Endothelial cell of hepatic sinusoid (primary cell): ENCODE measurements at regions not wholly inside any gene's neighbourhood (a gene's known extent, or its start where the extent isn't known, plus 50 kb on each side); places are given as distances from the start of the nearest gene placed in this dataset.
"Not testable (repeated sequence)": the region's sequence is repeated elsewhere in the genome, so short reads cannot be mapped to it uniquely, and the experiment has no call there.

Experiments used
- in situ Hi-C: cut with HindIII; loops from 2 replicates; pipeline ENCODE4 v1.10.0; 2017; ENCODE audit warnings: low sequenced_read_pairs

GRCh38 chr13:88376760-88377388, 705.7 kb downstream of the SLITRK5 start:
- in situ Hi-C loops, result no loop called here

- in situ Hi-C loops, result no loop called here
Observed at GRCh38 chr13:88377852-88378251, 706.7 kb downstream of the SLITRK5 start.

DNA sequence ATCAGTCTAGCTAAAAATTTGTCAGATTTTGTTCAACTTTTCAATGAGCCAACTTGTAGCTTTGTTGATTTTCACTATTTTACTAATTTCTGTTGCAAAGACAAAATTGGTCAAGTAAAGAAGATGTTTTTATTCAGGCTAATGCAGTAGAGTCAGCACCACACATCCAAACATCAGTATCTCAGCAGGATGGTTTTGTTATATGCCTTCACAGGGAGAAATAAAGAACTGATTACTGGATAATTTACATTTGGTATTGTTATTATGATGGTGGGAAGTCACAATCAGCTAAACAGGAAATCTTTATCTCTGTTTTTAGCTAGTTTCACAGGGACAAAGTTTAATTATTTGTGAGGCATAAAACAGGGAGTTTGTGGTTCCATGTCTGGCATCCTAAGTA, 713.4 kb downstream of the SLITRK5 start:
- in situ Hi-C loops, result no loop called here

- in situ Hi-C loops, result no loop called here
Observed at GRCh38 chr13:88395804-88396203, 724.6 kb downstream of the SLITRK5 start.

DNA sequence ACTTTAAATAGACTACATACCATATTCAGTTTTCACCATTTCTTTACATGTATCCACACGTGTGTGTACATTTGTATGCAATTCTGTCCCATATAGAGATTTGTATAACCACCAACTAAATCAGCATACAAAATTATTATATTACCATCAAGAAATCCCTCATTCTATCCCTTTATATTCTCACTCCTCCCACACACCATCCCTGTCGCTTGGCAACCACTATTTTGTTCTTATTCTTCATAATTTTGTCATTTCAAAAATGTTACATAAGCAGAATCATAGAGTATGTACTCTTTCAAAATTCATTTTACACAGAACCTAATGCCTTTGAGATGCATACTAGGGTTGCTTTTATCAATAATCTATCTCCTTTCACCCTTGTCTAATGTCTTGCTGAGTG, 740.5 kb downstream of the SLITRK5 start:
- in situ Hi-C loops, result no loop called here

DNA sequence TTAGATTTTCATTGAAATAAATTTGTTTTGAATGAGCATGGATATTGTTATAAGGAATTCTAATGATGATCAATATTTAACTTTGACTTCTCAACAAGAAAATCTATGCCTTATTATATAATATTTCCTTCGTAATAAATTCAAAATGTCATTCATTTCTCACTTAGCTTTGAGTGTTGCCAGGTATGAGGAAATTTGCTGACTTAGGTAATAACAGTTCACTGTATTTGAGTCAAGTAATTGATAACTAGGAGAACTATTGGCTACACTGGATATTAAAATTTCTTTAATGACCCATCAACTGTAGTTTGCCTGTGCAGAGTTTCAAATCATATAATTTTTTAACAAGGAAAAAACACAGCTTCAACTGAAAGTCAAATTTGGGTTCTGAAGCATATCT, 746.6 kb downstream of the SLITRK5 start:
- in situ Hi-C loops, result no loop called here

GRCh38 chr13:88424463-88424862, 753.3 kb downstream of the SLITRK5 start:
- in situ Hi-C loops, result no loop called here

- in situ Hi-C loops, result no loop called here
Observed at GRCh38 chr13:88426661-88427060, 755.5 kb downstream of the SLITRK5 start.

GRCh38 chr13:88429862-88430261, 758.7 kb downstream of the SLITRK5 start:
- in situ Hi-C loops, result no loop called here

DNA sequence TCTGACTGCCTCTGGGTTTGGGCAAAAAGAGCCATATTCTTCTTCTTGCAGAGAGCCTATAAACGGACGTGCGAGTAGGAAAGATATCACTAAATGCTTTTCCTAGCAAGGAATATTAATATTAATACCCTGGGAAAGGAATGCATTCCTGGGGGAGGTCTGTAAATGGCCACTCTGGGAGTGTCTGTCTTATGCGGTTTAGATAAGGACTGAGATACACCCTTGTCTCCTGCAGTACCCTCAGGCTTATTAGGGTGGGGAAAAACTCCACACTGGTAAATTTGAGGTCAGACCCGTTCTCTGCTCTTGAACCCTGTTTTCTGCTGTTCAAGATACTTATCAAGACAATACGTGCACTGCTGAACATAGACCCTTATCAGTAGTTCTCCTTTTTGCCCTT, 763.8 kb downstream of the SLITRK5 start:
- in situ Hi-C loops, result no loop called here

DNA sequence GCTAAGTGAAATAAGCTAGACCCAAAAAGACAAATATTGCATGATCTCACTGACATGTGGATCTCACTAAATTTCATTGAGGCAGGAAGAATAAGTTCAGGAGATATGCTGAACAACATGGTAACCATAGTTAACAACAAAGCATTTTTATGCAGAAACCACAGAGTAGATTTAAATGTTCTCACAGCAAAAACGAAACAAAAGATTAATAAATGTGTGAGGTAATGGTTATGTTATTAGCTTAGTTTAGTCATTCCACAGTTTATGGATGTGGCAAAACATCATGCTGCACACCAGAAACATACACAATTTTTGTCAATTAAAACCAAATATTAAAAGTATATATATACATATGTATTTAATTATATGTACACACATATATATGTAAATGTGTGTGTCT, 765.8 kb downstream of the SLITRK5 start:
- in situ Hi-C loops, result no loop called here

- in situ Hi-C loops, result no loop called here
Observed at GRCh38 chr13:88450515-88450914, 779.3 kb downstream of the SLITRK5 start.

DNA sequence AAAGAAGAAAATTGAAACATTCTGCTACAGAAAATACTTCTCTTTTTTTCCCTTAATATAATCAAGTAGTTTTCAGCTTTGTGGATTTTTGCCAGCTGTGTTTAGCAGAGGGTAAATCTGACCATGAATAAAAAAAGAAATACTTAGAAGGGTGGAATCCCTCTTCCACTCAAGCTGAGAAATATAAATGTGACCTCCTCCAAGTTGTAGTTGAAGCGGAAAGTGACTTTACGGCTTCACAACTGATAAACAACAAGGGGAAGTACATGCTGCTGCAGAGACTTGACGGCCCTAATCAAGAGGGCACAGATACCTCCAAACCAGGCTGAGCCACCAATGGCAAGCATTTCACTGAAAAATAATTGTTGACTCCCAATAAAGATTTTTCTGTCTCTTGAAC, 785.0 kb downstream of the SLITRK5 start:
- in situ Hi-C loops, result no loop called here

DNA sequence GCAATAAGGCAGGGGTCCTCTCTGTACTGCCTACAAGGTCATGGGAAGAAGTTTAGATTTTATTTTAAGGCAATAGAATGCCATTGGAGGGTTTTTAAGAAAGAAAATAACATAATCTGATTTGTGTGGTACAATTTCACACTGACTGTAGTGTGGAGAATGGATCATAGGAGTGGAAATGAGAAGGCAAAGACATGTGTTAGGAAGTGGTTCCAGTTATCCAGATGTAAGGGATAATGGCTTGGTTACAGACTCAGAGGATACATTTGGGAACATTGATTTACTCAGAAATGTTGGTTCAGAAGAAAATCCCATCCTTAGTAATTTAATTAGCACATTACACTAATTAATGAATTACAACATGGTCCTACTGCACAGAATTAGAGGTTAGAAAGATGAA, 788.2 kb downstream of the SLITRK5 start:
- in situ Hi-C loops, result no loop called here

- in situ Hi-C loops, result no loop called here
Observed at GRCh38 chr13:88461272-88462009, 790.3 kb downstream of the SLITRK5 start.

- in situ Hi-C loops, result no loop called here
Observed at GRCh38 chr13:88464851-88465250, 793.7 kb downstream of the SLITRK5 start.

DNA sequence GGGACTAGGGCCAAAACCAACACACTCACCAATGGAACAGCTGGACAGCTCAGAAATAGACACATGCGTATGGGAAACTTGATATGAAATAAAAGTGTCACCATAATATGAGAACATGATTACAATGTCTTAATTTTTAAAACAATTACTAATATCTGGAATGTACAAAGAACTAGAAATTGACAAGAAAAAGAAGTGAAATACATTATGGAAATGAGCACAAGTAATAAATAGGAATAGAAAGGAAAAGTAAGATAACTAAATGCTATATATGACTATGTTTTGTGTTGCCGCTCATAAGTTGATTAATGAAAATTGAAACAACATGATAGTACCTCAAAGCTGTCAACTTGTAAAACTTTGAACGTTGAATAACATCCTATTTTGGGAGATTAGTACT, 801.1 kb downstream of the SLITRK5 start:
- in situ Hi-C loops, result no loop called here

GRCh38 chr13:88483202-88483601, 812.0 kb downstream of the SLITRK5 start:
- in situ Hi-C loops, result no loop called here

- in situ Hi-C loops, result no loop called here
Observed at GRCh38 chr13:88507909-88508308, 836.7 kb downstream of the SLITRK5 start.

- in situ Hi-C loops, result not testable (repeated sequence)
Observed at GRCh38 chr13:88512993-88513392, 841.8 kb downstream of the SLITRK5 start.

DNA sequence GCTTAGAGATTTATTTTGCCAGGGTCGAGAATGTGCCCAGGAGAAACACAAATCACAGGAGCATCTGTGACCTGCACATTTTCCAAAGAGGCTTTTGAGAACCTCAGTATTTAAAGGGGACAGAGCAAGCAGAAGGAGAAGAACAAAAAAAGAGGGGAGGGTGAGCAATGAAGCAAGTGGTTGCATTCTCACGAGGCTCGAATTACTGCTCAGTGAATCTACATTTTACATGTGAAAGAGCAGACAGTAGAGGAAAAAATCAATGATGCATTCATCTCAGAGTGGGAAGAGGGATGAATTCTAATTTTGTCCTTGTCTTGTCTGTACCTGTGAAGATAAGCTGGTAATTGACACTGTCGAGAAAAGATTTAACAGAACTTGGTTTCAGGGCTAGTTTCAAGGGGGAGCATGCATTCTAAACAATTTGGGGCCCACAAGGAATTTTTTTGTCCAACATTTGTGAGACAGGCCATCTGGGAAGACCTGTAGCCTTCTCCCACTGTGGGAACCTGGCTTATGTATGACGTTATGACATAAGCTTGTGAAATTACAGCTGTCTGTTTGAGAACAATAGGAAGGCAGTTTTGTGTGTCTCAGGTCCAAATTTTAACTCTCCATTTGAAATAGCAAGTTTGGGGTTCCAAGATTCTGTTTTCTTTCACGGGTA, 855.1 kb downstream of the SLITRK5 start:
- in situ Hi-C loops, result no loop called here

GRCh38 chr13:88526853-88527215, 855.7 kb downstream of the SLITRK5 start:
- in situ Hi-C loops, result no loop called here
